ENCODE measurements at regions not wholly inside any gene's neighbourhood (a gene's known extent, or its start where the extent isn't known, plus 50 kb on each side); places are given as distances from the start of the nearest gene placed in this dataset.

- H3K4me3 ChIP-seq (ENCODE audit: low read depth, low read length) = no peak overlapping the region
- no peak for DNase-seq (ENCODE audit: low read depth)
- no peaks in the 10 kb centered on the region for H3K36me3 ChIP-seq (ENCODE audit: control insufficient read depth, insufficient read depth, low read length)
- TF ChIP-seq, protein P1, sequence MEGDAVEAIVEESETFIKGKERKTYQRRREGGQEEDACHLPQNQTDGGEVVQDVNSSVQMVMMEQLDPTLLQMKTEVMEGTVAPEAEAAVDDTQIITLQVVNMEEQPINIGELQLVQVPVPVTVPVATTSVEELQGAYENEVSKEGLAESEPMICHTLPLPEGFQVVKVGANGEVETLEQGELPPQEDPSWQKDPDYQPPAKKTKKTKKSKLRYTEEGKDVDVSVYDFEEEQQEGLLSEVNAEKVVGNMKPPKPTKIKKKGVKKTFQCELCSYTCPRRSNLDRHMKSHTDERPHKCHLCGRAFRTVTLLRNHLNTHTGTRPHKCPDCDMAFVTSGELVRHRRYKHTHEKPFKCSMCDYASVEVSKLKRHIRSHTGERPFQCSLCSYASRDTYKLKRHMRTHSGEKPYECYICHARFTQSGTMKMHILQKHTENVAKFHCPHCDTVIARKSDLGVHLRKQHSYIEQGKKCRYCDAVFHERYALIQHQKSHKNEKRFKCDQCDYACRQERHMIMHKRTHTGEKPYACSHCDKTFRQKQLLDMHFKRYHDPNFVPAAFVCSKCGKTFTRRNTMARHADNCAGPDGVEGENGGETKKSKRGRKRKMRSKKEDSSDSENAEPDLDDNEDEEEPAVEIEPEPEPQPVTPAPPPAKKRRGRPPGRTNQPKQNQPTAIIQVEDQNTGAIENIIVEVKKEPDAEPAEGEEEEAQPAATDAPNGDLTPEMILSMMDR (IDR thresholded peaks at IDR 0.05; ENCODE audit: insufficient read depth, low read length, severe bottlenecking) = no peak
- H3K27me3 ChIP-seq (ENCODE audit: control insufficient read depth, insufficient read depth, low read length) = no peaks in the 10 kb centered on the region
- no peak for FAIRE-seq
These were observed 159.7 kb upstream of the GPR26 start for GRCh38 chr10:123506455-123506854.

DNA sequence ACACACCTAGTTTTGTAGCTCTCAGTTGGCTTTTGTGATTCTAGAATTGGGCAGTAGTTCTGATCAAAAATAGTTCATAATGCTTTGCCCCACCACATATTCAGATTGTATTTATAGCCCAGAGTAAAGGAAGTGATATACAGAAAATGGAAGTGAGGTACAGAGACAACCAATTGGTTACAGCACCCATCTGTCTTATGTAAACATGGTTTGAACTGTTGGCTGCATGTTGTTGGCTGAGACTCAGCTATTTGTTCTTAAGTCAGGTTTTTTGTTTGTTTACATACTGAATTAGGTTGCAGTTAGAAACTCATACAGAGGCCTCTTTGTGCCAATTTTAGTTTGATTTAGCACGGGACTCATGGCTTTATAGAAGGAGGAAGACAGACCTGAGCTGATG, 158.9 kb upstream of the GPR26 start:
- FAIRE-seq = no peak
- Histone ChIP-seq H3K36me3 (ENCODE audit: control insufficient read depth, insufficient read depth, low read length) (no peaks in the 10 kb centered on the region), H3K4me3 (ENCODE audit: low read depth, low read length) (no peak overlapping the region), H3K27me3 (ENCODE audit: control insufficient read depth, insufficient read depth, low read length) (no peaks in the 10 kb centered on the region)
- DNase-seq (ENCODE audit: low read depth) = no peak
- TF ChIP-seq, protein P1 (IDR thresholded peaks at IDR 0.05; ENCODE audit: insufficient read depth, low read length, severe bottlenecking) = no peak

DNA sequence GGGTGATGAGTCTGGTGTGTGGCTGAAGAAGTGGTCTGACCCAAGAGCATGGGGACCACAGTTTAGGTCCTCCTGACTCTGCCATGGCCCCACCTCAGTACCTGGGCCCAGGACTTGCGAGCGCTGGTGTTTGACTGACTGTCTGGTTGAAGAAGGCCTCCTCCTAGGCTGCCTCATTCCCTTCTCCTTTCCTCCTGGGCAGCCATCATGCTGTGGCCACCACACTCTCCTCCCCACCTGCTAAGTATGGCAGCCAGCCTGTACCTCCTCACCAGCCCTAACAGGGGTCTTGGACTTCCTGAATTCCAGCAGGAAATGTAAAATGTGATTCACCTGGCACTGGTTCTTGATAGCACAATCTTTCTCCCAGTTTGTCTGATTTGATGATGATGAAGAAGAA, 156.8 kb upstream of the GPR26 start:
- TF ChIP-seq, protein P1 (IDR thresholded peaks at IDR 0.05; ENCODE audit: insufficient read depth, low read length, severe bottlenecking) = no peak
- DNase-seq (ENCODE audit: low read depth) (no peak), FAIRE-seq (no peak)
- H3K27me3 ChIP-seq (ENCODE audit: control insufficient read depth, insufficient read depth, low read length) = no peaks in the 10 kb centered on the region
- no peaks in the 10 kb centered on the region for H3K36me3 ChIP-seq (ENCODE audit: control insufficient read depth, insufficient read depth, low read length)
- H3K4me3 ChIP-seq (ENCODE audit: low read depth, low read length) = no peak overlapping the region

GRCh38 chr10:123512901-123513775, 153.0 kb upstream of the GPR26 start:
- no peak overlapping the region for H3K4me3 ChIP-seq (ENCODE audit: low read depth, low read length)
- DNase-seq (ENCODE audit: low read depth) (no peak), FAIRE-seq (no peak)
- no peaks in the 10 kb centered on the region for H3K36me3 ChIP-seq (ENCODE audit: control insufficient read depth, insufficient read depth, low read length)
- TF ChIP-seq, protein P1 (IDR thresholded peaks at IDR 0.05; ENCODE audit: insufficient read depth, low read length, severe bottlenecking) = no peak
- H3K27me3 ChIP-seq (ENCODE audit: control insufficient read depth, insufficient read depth, low read length) = no peaks in the 10 kb centered on the region

DNA sequence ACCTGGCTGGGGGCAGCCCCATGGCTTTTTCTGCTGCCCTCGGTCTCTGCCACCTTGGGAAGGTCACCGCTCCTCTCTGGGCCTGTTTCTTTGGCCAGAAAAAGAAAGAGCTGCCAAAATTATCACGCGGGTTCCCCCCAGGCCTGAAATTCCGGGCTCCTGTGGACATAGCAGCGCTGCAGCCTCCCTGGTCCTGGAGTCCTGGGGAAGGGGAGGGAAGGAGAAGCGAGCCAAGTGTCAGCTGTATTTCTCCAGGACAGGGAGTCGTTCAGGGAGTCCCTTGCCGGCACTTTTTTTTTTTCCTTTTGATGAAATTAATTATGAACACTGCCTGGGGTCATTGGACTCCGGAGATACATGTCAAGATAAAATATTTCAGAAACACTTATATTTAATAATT, 152.3 kb upstream of the GPR26 start:
- TF ChIP-seq, protein P1 (IDR thresholded peaks at IDR 0.05; ENCODE audit: insufficient read depth, low read length, severe bottlenecking) = no peak
- DNase-seq (ENCODE audit: low read depth) = no peak
- Histone ChIP-seq H3K4me3 (ENCODE audit: low read depth, low read length) (no peak overlapping the region), H3K27me3 (ENCODE audit: control insufficient read depth, insufficient read depth, low read length) (no peaks in the 10 kb centered on the region), H3K36me3 (ENCODE audit: control insufficient read depth, insufficient read depth, low read length) (no peaks in the 10 kb centered on the region)
- no peak for FAIRE-seq

- Histone ChIP-seq H3K27me3 (ENCODE audit: control insufficient read depth, insufficient read depth, low read length) (no peaks in the 10 kb centered on the region), H3K4me3 (ENCODE audit: low read depth, low read length) (no peak overlapping the region), H3K36me3 (ENCODE audit: control insufficient read depth, insufficient read depth, low read length) (no peaks in the 10 kb centered on the region)
- no peak for FAIRE-seq
- TF ChIP-seq, protein P1 (IDR thresholded peaks at IDR 0.05; ENCODE audit: insufficient read depth, low read length, severe bottlenecking) = no peak
- no peak for DNase-seq (ENCODE audit: low read depth)
These were observed 151.2 kb upstream of the GPR26 start for GRCh38 chr10:123514996-123515395.
